Eye (tissue), 1 donor: ENCODE measurements at regions not wholly inside any gene's neighbourhood (a gene's known extent, or its start where the extent isn't known, plus 50 kb on each side); places are given as distances from the start of the nearest gene placed in this dataset.
"Not testable (repeated sequence)": the region's sequence is repeated elsewhere in the genome, so short reads cannot be mapped to it uniquely, and the experiment has no call there.

ENCODE experiments used
- DNase-seq: peaks from one replicate; pipeline ENCODE4 v3.0.0-alpha.2; 2015

GRCh38 chr4:126448086-126448845 is 1133.5 kb downstream of the FAT4 start:
- peak; percentile 36 for DNase-seq

DNA sequence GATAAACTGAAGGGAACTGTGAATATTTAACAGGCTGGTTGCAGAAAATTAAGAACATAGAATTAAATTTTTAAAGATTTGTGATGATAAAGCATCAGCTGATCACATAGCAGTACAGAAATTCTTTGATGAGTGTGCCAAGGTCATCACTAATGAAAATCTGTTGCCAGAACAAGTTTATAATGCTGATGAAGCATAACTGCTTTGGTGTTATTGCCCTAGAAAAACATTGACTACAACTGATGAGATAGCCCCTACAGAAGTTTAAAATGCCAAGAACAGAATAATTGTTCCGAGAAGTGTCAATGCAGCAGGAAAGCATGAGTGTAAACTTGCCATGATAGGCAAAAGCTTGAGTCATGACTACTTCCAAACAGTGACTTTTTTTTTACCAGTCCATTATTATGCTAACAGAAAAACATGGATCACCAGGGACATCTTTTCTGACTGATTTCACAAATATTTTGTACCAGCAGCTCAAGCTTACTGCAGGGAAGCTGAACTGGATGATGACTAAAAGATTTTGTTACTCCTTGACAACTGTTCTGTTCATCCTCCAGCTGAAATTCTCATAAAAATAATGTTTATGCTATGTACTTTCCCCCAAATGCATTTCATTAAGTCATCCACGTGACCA is 1136.6 kb downstream of the FAT4 start:
- no peak for DNase-seq

- no peak for DNase-seq
Measured at GRCh38 chr4:126455865-126456264, 1141.1 kb downstream of the FAT4 start.

GRCh38 chr4:126458993-126459392 is 1144.2 kb downstream of the FAT4 start:
- no peak for DNase-seq

- no peak for DNase-seq
Measured at GRCh38 chr4:126465341-126465740, 1150.6 kb downstream of the FAT4 start.

DNA sequence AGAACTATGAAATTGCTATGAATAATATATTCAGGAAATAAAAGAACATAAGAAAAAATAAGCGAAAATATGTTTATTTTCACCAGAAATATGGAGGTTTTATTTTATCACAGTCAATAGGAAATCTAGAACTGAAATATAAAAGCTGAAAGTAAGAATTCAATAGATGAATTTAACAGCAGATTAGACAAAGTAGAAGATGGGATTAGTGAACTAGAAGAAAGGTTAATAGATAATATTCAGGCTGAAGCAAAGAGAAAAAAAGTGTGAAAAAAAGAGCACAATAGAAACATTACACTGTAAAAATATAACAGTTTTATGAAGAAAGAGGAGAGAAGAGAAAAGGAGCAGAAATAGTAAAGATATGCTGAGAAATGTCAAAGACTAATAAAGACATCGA is 1152.1 kb downstream of the FAT4 start:
- no peak for DNase-seq

GRCh38 chr4:126468144-126468543 is 1153.4 kb downstream of the FAT4 start:
- DNase-seq: no peak

DNA sequence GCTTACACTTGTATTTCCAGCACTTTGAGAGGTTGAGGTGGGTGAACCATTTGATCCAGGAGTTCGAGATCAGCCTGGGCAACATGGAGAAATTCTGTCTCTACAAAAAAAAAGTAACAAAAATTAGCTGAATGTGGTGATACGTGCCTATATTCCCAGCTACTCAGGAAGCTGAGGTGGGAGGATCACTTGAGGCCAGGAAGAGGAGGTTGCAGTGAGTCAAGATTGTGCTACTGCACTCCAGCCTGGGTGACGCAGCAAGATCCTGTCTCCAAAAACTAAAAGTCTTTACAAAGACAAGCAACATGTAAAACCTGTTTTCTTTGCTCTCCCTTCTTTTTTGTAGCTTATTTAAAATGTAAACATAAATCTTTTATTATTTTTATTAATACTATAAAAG is 1156.1 kb downstream of the FAT4 start:
- no peak for DNase-seq

- DNase-seq: no peak
Measured at GRCh38 chr4:126475730-126476129, 1157.0 kb upstream of the INTU start.

- DNase-seq: no peak
Measured at GRCh38 chr4:126479709-126480108, 1153.0 kb upstream of the INTU start.

- DNase-seq: peak; percentile 69
Measured at GRCh38 chr4:126482311-126482710, 1150.4 kb upstream of the INTU start.

DNA sequence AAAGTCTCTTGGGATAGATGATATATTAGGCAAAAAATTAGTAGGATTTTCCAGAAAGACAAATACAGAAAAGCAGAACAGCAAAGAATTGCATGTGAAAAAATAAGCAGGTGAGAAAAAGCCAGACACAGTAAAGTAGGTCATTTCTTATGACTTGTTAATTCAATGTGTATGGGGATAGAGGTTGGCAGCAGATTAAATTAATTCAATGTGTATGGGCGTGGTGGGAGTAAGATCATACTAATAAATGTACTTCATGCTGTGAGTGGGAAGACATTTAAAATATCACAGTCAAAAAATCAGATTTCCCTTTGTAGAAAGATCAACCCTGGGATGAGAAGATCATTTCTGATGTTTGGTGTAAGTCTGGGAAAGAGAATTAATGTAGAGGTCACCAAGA is 1146.4 kb upstream of the INTU start:
- DNase-seq: no peak

DNA sequence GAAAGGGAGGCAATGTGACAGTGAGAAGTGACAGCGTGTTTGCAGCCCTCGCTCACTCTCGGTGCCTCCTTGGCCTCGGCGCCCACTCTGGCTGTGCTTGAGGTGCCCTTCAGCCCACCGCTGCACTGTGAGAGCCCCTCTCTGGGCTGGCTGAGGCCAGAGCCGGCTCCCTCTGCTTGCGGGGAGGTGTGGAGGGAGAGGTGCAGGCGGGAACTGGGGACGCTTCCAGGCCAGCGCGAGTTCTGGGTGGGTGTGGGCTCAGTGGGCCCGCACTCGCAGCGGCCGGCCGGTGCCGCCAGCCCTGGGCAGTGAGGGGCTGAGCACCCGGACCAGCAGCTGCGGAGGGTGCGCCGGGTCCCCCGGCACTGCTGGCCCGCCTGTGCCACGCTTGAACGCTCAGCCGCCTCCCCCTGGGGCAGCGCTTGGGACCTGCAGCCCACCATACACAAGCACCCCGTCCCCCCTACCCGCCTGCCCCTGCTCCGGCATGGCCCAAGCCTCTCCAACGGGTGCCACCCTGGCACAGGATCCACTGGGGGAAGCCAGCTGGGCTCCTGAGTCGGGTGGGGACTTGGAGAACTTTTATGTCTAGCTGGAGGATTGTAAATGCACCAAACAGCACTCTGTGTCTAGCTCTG is 1142.8 kb upstream of the INTU start:
- no peak for DNase-seq

- no peak for DNase-seq
Measured at GRCh38 chr4:126495163-126495752, 1137.5 kb upstream of the INTU start.

DNA sequence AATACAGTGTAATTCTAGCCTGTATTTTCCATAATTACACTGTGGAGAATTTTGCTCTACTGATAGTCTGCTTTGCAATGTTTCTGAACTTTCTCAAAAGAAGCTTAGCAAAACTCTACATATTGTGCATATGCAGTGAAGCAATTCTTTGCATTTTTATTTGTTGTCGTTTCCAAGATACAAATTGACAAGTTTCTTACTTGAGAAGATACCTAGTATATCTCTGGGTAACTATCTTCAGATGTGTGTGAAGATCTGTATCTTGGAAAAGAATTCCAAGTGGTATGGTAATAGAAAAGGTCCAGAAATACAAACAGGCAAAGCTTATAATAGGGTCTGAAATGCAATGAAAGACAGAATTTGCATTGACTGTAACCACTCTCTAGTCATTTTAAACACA is 1119.8 kb upstream of the INTU start:
- no peak for DNase-seq

- DNase-seq: no peak
Measured at GRCh38 chr4:126513596-126513995, 1119.2 kb upstream of the INTU start.

DNA sequence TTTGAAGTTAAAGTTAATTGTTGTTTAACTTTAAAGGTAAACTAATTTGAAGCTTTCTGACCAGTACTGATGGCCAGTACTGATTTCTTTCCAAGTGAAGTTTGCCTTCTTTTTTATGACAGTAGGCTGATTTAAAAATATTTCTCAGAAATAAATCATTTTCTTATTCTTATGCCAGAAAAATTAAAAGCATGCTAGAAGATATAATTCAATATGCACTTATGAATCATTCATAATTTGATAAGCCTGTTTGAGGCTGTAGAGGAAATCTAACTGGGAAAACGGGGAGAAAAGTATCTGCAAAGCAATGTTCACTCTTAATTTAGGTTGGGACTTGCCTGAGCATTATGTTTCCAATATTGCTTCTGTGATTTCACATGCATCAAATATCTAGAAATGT is 1112.0 kb upstream of the INTU start:
- DNase-seq: no peak

DNA sequence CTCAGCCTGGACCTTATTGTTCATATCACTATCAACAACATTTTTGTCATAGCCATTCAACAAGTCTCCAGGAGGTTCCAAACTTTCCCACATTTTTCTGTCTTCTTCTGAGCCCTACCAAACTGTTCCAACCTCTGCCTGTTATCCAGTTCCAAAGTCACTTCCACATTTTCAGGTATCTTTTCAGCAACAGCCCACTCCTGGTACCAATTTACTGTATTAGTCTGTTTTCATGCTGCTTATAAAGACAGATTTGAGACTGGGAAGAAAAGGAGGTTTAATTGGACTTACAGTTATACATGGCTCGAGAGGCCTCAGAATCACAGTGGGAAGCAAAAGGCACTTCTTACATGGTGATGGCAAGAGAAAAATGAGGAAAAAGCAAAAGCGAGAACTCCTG is 1107.4 kb upstream of the INTU start:
- DNase-seq: not testable (repeated sequence)

- DNase-seq: no peak
Measured at GRCh38 chr4:126526335-126526734, 1106.4 kb upstream of the INTU start.

GRCh38 chr4:126529997-126530396 is 1102.8 kb upstream of the INTU start:
- no peak for DNase-seq

GRCh38 chr4:126530996-126531585 is 1101.7 kb upstream of the INTU start:
- no peak for DNase-seq

DNA sequence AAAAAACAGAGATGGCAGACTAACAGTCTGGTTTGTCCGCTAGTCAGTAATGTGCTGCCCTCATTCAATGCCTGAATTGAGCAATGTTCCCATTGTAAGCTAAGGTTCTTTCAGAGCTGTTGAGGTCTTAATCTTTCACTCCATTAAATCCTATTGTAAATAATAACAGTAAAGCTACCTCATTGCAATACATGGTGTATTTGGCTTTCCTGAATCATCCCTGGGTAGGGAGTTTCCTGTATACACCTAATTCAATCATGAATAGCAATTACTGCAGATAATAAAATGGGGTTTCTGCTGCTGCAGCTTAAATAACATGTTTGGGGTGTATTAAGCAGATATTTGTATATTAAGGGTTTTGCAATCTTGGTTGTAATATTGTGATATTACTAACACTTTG is 1100.2 kb upstream of the INTU start:
- peak; percentile 15 for DNase-seq

GRCh38 chr4:126533146-126533805 is 1099.5 kb upstream of the INTU start:
- peak; percentile 81 for DNase-seq
